HG03432 (cell line): ENCODE measurements at regions not wholly inside any gene's neighbourhood (a gene's known extent, or its start where the extent isn't known, plus 50 kb on each side); places are given as distances from the start of the nearest gene placed in this dataset.
A peak's percentile ranks its signal among the peaks of the same experiment; 100 is the strongest.

Experiments
- ATAC-seq: cut with Tn5 transposase; IDR thresholded peaks from one replicate; pipeline ENCODE4 v1.9.1; 2021; ENCODE audit warnings: mild to moderate bottlenecking, moderate library complexity; ENCODE audit not compliant: unreplicated experiment

DNA sequence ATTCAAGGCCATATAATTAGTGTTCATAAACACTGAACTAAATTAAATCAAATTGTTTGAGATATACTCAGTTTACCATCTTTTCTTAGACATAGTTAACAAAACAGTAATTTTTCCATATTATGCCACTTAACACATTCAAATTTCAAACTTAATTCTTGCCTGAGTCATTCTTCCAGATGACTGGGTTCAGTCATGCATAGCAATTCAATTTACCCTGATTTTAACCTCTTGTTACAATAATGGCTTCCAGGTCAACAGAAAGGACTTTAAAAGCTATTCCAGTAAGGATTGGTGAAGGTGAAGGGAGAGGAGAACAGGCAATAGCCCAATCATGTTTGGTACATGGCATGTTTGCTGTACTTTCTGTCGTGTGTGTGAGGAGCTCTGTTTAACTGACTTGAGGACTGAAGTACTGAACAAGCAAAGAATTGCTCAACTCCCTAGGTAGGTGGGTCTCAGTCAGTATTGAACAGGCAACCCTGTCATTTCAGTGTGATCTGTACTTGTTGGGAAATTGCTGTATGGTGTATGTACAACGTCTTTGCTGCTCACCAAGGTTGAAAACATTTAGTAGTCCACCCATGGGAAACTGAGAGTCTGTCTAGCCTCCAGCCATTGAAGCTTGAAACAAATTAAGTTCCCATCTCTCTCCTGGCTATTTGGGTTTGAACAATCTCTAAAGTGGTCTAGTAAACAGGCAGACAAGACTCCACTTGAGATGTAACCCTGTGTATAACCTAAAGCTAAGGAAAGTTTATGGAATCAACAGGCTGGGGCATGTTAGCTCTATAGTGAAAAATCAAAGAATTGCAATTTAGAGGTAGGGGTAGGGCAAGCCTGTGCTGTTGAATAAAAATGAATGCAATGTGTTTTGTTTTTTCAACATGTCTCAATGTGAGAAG lies 327.2 kb downstream of the BTG1 start:
- no peak for ATAC-seq

GRCh38 chr12:91817517-91817916 lies 328.1 kb downstream of the BTG1 start:
- no peak for ATAC-seq

DNA sequence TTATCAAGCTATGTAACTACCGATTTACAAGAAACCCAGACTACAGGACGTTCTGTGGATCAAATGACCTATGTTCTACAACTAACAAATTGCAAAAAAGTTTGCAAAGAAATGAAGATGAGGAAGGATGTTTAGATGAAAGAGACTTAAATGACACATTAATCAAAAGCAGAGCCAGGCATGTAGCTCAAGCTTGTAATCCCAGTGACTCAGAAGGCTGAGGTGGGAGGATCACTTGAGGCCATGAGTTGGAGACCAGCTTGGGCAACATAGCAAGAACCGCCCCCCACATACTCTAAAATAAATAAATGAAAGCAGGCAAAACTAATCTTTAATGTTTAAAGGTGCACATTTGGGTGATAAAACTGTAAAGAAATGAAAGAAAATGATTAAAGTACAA lies 331.9 kb downstream of the BTG1 start:
- ATAC-seq, result no peak

GRCh38 chr12:91811481-91812287 lies 334.0 kb downstream of the BTG1 start:
- peak; percentile 91 for ATAC-seq

DNA sequence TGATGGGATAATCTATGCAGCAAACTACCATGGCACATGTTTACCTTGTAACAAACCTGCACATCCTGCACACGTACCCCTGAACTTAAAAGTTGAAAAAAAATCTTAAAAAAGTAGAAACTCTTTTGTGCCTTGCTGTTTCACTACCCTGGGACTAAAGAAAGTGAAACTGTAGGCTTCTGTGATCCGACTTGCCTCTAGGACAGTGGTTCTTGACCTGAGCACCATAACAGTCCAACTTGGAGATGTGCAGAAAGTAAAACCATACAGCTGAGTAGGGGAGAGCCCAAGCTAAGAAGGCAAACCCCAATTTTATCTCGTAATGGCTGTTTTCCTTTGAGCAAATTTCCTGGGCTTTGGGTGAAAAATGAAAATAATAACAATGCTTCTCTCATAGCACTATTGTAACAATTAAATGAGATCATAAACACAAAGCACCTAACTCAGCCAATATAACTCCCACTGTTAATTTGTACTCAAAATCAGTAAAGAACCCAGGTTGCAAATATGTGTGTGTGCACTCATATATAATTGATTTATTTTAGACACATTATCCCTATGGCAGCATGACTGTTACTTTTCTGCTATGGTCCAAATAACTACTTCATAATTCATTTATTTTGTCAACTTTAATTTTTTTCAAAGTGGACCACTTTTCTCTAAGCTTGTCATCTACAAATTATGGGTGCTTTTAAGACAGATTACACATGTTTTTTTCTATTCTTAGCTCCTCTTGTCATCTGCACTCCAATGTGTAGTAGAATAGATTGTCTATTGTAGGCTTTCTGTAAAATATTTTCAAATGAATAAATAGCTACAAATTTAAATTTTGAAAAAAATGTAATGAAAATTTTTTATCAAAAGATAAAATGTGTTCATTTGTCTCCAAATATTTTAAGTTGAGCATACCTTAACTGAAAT lies 334.9 kb downstream of the BTG1 start:
- ATAC-seq, result no peak

DNA sequence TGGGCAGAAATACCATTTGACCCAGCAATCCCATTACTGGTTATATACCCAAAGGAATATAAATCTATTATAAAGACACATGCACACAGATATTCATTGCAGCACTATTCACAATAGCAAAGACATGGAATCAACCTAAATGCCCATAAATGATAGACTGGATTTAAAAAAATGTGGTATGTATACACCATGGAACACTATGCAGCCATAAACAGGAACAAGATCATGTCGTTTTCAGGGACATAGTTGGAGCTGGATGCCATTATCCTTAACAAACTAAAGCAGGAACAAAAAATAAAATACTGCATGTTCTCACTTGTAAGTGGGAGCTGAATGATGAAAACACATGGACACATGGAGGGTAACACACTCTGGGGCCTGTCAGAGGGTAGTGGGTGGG lies 335.6 kb downstream of the BTG1 start:
- ATAC-seq, result no peak

DNA sequence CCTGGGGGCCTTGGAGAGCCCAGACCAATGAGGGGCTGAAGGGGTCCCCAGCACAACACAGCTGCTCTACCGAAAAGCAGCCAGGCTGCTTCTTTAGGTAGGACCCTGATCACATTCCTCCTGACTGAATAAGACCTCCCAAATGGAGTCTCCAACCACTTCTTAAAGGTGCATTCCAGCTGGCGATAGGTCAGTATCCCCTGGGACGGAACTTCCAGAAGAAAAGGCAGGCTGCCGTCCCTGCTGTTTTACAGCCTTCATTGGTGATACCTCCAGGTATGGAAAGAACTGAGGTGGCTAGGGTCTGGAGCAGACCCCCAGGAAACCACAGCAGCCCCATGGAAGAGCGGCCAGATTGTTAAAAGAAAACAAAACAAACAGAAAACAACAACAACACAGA lies 340.6 kb downstream of the BTG1 start:
- ATAC-seq, result no peak

GRCh38 chr12:91804533-91804932 lies 341.1 kb downstream of the BTG1 start:
- ATAC-seq, result no peak

DNA sequence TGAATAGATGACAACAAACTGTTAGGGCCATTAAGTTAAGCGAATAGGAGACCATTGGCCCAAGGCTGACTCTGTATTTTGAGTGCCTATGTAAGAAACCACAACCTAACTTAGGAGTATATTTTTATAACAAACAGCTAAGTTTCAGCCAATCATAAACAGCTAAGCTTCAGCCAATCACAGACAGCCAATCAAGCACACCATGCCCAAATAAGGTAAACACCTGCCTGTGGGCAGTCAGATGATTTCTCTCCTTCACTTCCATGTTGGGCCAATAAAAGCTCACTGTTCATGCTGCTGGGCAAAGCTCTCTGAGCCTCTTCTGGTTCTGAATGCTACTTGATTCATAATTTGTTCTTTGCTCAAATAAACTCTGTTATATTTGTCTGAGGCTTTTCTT lies 344.6 kb downstream of the BTG1 start:
- ATAC-seq, result no peak

DNA sequence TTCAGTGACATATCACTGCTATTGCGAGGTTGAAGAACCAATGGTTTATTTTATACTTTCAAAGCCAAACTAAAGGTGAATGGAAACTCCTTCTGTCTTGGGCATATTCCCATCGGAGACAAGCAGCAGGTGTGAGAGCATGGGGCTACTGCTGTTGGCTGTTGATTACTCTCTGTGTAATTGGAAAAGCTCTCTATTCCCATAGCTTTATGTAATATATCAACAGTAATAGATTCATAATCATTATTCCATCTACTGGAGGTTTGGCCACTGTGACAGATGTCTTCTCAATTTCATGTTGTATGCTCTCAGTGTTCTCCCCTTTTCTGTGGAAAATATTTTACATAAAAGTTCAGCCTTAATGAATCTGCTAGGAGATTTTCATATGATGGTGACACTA lies 352.0 kb downstream of the BTG1 start:
- ATAC-seq, result no peak

DNA sequence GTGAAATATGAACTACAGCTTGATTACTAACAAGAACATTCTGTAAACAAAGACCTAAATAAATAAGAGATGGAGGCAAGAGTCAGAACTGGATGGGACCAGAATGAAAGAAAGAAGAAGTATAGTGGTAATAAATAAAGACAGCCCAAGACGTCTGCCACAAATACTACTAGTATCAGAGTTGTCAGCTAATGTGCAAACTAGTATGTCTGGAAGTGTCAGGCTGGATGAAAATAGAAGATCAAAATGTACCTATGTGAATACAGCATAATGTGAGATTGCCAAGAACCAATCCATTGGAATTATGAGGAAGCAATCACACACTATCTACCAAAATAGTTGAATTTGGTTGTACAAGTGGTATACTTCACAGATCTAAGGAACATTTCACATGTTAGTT lies 353.0 kb downstream of the BTG1 start:
- ATAC-seq, result no peak

DNA sequence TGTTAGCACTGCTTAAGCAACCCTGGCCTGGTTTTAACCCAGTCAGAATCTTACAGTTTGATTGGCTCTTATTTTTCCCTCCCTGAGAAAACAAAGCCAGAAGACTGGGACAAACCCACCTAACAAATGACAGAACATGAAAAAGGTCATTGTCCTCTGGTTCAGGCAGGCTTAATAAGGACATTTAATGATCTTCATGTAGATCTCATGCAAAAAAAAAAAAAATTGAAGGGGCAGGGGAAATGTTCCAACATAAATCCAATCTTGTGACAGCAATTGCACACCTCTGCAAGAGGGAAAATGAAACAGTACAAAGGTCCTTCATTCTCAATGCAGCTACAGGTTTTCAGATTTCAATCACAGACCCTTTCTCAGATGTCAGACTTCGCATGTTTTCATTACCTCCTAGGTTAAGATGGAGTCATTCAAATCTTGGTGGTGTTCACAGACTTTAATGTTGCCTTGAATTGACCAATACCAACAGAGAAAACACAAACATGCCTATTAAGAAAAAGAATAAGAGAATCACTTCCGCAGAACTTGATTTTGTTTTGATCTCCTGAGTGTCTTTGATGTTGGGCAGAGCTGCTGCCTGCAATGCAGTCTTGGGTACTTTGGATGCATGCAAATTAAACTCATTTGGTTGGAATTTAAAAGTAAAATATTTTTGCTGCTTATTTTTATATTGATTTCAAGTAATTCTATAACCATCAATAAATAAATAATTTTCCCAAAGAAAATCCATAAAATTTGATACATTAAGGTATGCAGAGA lies 359.0 kb downstream of the BTG1 start:
- ATAC-seq, result no peak

DNA sequence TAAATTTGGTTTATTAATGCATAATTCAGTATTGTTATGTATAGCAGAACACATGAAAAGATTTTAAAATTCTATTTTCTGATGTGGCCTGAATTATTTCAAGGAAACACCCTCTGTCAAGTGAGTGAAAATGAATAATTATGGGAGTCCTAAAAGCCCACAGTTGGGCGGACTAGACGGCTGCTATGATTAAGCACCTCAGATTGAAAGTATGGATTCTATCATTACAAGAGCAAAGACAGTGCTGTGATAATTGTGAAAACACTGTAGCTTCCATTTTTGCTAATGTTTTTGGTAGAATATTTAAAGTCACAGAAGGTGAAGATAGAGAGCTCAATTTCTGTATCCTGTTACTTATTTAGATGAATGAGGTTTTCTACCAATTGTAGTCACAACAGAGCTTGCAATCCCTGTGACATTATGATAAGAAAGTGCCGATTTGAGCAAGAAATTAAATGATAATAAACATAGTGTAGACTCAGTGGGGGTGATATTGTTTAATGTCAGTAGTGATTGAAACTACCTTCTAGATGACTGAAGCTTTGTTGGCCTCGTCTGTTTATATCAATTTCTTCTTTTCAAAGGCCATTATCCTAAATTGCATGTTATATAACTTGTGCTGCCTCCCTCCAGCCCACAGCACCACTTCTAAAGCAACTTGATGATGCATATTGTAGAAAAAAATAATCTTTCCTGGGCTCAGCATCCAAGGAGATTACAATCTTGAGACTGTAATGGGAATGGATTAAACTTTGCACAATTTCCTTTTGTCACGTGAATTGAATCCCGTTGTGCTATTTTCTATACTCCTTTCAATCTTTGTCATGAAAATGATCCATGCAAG lies 359.8 kb downstream of the BTG1 start:
- ATAC-seq, result no peak

GRCh38 chr12:91781114-91781513 lies 364.5 kb downstream of the BTG1 start:
- ATAC-seq, result no peak

DNA sequence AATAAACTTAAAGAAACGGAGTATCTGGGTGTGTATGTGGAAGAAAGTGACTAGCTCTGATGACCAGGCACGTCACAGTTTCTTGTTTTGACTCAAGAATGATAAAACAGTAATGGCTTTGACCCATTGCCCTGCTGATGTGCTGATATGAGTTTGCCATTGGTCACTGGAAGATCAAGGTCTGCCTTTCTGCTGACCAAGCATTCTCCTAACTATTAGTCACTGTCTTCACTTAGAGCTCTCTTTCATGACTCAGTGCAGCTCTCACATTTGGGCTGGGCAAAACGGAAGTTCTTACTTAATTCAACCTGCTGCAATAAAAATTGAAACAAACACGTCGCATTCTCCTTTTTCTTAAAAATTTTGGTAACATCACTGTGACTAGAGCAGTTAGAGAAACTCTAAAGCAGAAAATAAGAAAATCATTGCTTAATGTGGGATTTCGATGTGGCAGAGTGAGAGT lies 366.7 kb downstream of the BTG1 start:
- ATAC-seq, result peak; percentile 96

DNA sequence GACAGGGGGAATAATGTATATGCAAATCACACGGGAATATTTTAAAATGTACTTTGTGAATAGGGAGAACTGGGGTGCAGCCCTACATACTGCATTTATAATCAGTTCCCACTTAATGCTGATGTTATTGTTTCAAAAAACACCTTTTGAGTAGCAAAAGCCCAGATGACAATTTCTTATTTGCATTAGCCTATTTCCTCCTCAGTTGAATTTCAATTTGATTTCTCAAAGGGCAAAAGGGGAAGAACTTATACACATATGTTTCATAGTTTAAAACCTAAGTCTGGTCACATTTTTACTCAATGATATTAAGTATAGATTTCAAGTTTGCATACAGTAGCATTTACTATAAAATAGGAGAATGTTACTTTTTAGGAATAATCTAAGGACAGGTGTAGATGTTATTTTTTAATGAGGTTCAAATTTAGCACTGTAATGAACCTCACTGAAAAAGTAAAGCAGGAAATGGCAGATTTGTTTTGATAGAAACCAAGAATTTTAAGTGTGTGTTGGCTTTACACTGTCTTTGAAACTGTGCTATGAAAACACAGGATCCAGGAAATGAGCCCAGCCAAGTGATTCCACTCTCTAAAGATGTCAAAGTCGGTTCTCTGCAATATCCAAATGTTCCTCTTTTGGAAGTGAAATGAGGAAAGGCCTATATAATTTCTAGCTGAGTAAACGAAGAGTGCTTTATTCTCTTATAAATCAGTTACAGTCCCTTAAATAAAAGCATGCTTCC lies 367.4 kb downstream of the BTG1 start:
- ATAC-seq, result peak; percentile 57

DNA sequence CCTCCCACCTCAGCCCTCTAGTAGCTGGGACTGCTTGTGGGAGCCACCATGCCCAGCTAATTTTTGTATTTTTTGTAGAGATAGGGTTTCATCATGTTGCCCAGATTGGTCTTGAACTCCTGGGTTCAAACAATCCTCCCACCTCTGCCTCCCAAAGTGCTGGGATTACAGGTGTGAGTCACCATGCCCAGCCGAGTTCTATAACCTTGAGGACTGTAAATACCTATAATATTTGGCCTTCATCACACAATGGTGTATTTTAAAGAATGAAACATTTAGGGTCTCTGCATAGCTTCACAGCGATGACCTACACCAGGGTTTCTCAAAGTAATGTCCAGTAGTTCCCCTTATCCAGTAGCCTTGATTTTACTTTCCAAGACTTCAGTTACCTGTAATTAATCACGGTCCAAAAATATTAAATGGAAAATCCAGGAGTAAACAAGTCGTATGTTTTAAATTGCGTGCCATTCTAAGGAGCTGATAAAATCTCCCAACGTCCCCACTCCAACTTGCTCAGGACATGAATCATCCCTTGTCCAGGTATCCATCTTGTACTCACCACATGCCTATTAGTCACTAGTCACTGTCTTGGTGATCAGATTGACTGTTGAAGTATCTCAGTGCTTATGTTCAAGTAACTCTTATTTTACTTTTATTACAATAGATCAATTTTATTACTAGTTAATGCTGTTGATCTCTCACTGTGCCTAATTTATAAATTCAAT lies 368.2 kb downstream of the BTG1 start:
- no peak for ATAC-seq

DNA sequence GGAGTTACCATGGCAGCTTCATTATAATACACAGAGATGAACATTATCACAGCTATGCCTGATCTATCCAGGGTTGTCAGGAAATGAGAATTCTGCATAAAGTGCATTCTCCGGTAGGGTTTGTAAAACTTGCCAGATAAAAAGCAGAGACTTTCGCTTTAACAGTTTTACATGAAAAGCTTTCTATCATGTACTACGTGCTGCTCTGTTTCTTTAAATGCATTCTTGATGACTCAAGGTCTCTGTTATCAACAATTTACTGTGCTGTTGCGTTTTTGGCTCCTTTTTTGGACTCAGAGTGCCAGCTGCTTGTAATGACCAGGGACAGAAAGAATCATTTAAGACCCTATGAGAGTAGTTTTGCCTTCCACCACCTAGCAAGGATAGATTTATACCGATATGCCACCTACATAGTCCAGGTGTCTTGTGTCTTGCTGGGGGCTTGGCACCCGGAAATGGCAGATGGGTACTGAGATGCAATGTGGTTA lies 371.2 kb downstream of the BTG1 start:
- ATAC-seq, result no peak
